Progenitor cell of endocrine pancreas (in vitro differentiated cells): ENCODE measurements at regions not wholly inside any gene's neighbourhood (a gene's known extent, or its start where the extent isn't known, plus 50 kb on each side); places are given as distances from the start of the nearest gene placed in this dataset.

Experiments used
- DNase-seq: peaks from one replicate; pipeline ENCODE4 v3.0.0; 2021; ENCODE audit warnings: low spot score; ENCODE audit not compliant: unreplicated experiment
- H3K27ac Mint-ChIP-seq: 2 replicates; pipeline ENCODE4 v1.8.0; 2021; ENCODE audit warnings: mild to moderate bottlenecking, moderate library complexity, mixed read lengths
- H3K27me3 Mint-ChIP-seq: 2 replicates; pipeline ENCODE4 v1.8.0; 2021; ENCODE audit warnings: mixed read lengths
- H3K36me3 Mint-ChIP-seq: 2 replicates; pipeline ENCODE4 v1.8.0; 2022; ENCODE audit warnings: mixed read lengths; ENCODE audit not compliant: insufficient read depth
- H3K4me1 Mint-ChIP-seq: 2 replicates; pipeline ENCODE4 v1.8.0; 2021; ENCODE audit warnings: low read depth, mixed read lengths
- H3K4me3 Mint-ChIP-seq: 2 replicates; pipeline ENCODE4 v1.8.0; 2021; ENCODE audit warnings: low read depth, mild to moderate bottlenecking, moderate library complexity, mixed read lengths
- H3K9me3 Mint-ChIP-seq: 2 replicates; pipeline ENCODE4 v1.8.0; 2021; ENCODE audit warnings: low read depth, mixed read lengths
- CTCF ChIP-seq: fragments of 200-600 bp; sonication (generic); IDR thresholded peaks from one replicate; pipeline ENCODE4 v1.5.0; 2021; ENCODE audit warnings: antibody characterized with exemption, mild to moderate bottlenecking; ENCODE audit not compliant: unreplicated experiment

- H3K27me3 Mint-ChIP-seq = no peaks in the 10 kb centered on the region
- no peaks in the 10 kb centered on the region for H3K9me3 Mint-ChIP-seq
- no peak for TF ChIP-seq CTCF
- H3K4me3 Mint-ChIP-seq = no peak overlapping the region
- no peaks in the 10 kb centered on the region for H3K36me3 Mint-ChIP-seq
- H3K4me1 Mint-ChIP-seq = peaks cover 9% of the 10 kb centered on the region
- no peak overlapping the region for H3K27ac Mint-ChIP-seq
- DNase-seq = no peak
These were observed 131.1 kb downstream of the CCER1 start for GRCh38 chr12:90823859-90824258.

- no peak overlapping the region for H3K4me3 Mint-ChIP-seq
- no peaks in the 10 kb centered on the region for H3K36me3 Mint-ChIP-seq
- H3K9me3 Mint-ChIP-seq = no peaks in the 10 kb centered on the region
These were observed 135.3 kb downstream of the CCER1 start for GRCh38 chr12:90819709-90820108.

GRCh38 chr12:90816353-90817089 lies 138.5 kb downstream of the CCER1 start:
- Mint-ChIP-seq H3K4me1 (no peaks in the 10 kb centered on the region), H3K27ac (no peak overlapping the region), H3K27me3 (no peaks in the 10 kb centered on the region), H3K4me3 (no peak overlapping the region), H3K36me3 (no peaks in the 10 kb centered on the region), H3K9me3 (no peaks in the 10 kb centered on the region)
- no peak for TF ChIP-seq CTCF
- no peak for DNase-seq

More at GRCh38 chr12:90819709-90820108, 135.3 kb downstream of the CCER1 start:
- TF ChIP-seq CTCF = no peak
- Mint-ChIP-seq H3K27me3 (no peaks in the 10 kb centered on the region), H3K4me1 (no peaks in the 10 kb centered on the region), H3K27ac (no peak overlapping the region)
- no peak for DNase-seq

GRCh38 chr12:90809940-90810339 lies 145.0 kb downstream of the CCER1 start:
- Mint-ChIP-seq H3K27me3 (no peaks in the 10 kb centered on the region), H3K36me3 (no peaks in the 10 kb centered on the region), H3K27ac (no peak overlapping the region), H3K4me3 (no peak overlapping the region), H3K4me1 (no peaks in the 10 kb centered on the region), H3K9me3 (no peaks in the 10 kb centered on the region)
- TF ChIP-seq CTCF = no peak
- no peak for DNase-seq

- Mint-ChIP-seq H3K4me3 (no peak overlapping the region), H3K4me1 (no peaks in the 10 kb centered on the region), H3K27me3 (no peaks in the 10 kb centered on the region), H3K36me3 (no peaks in the 10 kb centered on the region), H3K27ac (no peak overlapping the region), H3K9me3 (no peaks in the 10 kb centered on the region)
- DNase-seq = no peak
- TF ChIP-seq CTCF = no peak
These were observed 146.4 kb downstream of the CCER1 start for GRCh38 chr12:90808568-90808967.
